HG02642 (cell line): ENCODE measurements at regions not wholly inside any gene's neighbourhood (a gene's known extent, or its start where the extent isn't known, plus 50 kb on each side); places are given as distances from the start of the nearest gene placed in this dataset.

ENCODE experiments used
- ATAC-seq: cut with Tn5 transposase; IDR thresholded peaks from one replicate; pipeline ENCODE4 v1.9.1; 2021; ENCODE audit warnings: mild to moderate bottlenecking; ENCODE audit not compliant: unreplicated experiment, poor library complexity

GRCh38 chr15:39269821-39270220 is 311.1 kb upstream of the THBS1 start:
- ATAC-seq = no peak

DNA sequence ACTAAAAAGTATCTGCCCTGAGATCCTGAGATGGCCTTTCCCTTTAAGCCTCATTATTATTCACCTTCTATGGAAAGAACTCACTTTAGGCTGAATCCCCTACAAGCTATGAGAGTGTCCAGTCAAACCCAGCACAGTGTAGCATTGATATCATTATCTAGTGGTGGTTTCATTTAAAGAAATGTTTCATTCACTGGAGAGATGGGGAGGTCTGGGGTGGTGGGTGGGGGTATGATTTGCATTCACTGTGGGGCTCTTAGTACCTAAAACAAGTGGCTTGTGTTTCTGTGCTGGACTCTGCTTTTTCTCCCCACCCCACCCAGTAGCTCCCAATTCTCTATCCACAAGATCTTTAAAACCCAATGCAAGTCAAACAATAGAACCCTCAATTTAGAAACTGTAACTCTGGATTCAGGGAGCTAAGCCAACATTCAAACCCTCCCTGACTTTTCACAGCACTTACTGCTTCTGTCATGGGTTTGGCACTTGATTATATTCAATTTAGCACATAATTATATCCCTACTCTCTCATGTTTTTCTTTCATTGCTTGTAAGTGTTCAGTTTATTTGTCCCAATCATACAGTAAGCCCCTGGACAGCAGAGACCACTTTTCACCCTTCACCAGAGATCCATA is 310.5 kb upstream of the THBS1 start:
- ATAC-seq = no peak

DNA sequence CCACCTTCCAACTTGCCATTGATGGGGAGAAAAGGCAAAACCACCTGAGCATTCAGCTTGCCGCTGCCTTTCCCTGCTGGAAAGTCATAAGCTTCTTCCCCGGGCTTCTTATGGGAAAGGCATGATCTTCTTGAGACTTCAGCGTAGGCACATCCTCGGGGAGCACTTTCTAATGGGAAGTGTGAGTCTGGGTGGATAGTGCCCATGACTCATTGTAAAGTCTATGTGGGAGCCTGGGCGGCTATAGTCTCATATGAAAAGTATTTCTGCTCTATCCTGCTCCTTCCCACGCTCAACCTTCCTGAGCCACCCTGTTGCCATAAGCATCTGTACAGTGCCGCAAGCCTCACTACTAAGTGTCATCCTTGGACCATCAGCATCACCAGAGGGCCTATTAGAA is 309.9 kb upstream of the THBS1 start:
- ATAC-seq = no peak

- ATAC-seq = no peak
Observed at GRCh38 chr15:39272901-39273300, 308.0 kb upstream of the THBS1 start.

- no peak for ATAC-seq
Observed at GRCh38 chr15:39273717-39274411, 307.0 kb upstream of the THBS1 start.

DNA sequence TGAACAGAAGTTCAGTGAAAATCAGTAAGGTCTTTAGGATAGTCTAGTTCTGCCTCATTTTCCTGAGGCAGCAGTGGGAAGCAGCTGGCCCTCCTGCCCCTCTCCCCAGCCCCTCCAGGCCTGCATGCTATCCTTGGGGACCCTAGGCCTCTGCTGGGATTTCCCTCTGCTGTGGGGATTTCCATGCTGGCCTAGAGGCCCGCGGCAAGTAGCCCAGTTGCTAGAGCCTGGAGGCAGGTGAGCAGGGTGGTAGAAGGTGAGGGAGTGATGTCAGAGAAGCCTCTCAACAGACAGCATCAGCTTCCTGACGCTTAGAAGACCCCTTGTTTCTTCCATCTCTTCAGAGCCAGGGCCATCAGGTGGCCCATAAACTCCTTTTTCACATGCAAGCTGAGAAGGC is 305.8 kb upstream of the THBS1 start:
- ATAC-seq = no peak

- ATAC-seq = no peak
Observed at GRCh38 chr15:39279311-39279710, 301.6 kb upstream of the THBS1 start.

- no peak for ATAC-seq
Observed at GRCh38 chr15:39281094-39281493, 299.8 kb upstream of the THBS1 start.

GRCh38 chr15:39282663-39283208 is 298.1 kb upstream of the THBS1 start:
- no peak for ATAC-seq

GRCh38 chr15:39283531-39283930 is 297.3 kb upstream of the THBS1 start:
- ATAC-seq = no peak

DNA sequence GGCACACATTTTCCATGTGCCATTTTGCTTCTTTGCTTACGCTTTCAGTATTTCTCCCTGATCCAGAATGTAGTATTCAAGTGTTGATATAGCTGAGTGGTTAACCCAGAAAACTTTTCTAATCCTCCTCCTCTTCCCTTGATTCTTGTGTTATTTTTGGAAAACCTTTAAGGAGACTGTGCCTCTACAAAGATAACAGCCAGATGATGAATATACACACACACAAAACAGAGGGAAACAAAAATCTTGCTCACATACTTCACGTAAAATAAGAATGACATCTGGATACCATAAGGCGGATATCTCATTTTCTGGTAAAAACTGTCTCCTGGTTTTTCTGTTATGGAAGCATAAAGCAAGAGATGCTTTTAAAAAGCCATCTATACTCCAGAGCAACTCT is 295.8 kb upstream of the THBS1 start:
- no peak for ATAC-seq

DNA sequence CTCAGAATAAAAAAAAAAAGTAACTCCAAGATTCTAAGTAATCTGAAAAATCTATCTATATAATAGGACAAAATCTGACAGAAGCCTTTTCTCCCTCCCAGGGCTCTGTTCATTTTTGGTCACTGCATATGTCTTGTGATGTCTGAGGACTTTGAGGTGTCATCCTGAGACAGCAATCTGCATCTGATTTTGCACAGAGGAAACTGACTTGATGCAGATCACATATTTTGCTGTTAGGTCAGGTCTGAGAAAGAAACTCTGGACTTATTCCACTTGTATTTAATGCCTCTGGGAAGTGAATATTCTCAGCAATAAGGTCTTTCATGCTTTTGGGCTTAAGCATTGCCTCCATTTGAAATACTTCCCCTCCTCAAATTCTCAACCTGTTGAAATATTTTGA is 295.2 kb upstream of the THBS1 start:
- no peak for ATAC-seq

GRCh38 chr15:39286706-39287105 is 294.2 kb upstream of the THBS1 start:
- no peak for ATAC-seq

GRCh38 chr15:39287322-39288195 is 293.3 kb upstream of the THBS1 start:
- ATAC-seq = no peak

- ATAC-seq = no peak
Observed at GRCh38 chr15:39290711-39291435, 290.0 kb upstream of the THBS1 start.

DNA sequence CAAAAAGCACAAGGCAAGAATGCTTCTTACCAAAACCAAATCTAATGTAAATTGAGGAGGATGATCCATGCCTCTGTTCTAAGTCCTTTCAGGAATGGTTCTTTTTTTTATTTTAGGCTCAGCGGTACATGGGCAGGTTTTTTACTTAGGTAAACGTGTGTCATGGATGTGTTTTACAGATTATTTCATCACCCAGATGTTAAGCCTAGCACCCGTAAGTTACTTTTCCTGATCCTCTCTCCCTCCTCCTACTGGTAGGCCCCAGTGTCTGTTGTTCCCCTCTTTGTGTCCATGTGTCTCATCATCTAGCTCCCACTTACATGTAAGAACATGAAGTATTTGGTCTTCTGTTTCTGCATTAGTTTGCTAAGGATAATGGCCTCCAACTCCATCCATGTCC is 289.2 kb upstream of the THBS1 start:
- ATAC-seq = no peak

GRCh38 chr15:39296955-39297354 is 283.9 kb upstream of the THBS1 start:
- ATAC-seq = no peak

GRCh38 chr15:39298271-39298962 is 282.5 kb upstream of the THBS1 start:
- ATAC-seq = no peak

DNA sequence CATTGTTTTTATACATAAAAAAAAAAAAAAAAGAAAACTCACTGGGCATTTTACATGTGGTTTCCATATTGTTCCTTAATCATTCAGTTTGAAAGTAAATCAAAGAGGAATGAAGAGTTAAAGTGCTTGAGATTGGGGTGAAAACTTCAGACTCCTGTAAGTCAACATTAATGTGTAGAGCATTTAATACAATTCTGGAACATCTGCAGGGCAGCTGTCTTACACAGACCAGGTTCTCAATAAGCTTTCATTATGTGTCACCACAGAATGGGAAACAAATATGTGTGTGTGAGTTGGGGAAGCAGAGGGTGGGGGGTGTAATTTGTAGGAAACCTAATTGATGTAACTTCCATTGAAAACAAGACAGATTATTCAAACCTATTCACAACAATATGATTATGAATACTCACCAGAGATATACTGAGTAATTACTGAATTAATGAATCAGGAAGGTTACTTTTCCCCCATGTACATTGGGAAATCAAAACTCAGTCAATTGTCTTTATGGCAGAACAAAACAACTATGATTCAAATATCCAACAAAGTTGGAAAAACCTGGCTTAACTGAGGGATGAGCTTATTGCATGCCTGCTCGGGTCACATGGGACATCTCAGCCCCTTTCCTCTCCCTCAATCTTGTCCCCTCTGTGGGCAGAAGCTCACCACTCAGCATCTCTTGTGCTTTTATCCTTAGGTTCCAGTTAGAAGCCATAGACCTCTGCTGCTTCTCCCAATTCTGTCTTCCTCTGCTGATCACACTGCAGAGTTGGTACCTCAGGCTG is 281.2 kb upstream of the THBS1 start:
- ATAC-seq = no peak
